ENCODE measurements at regions not wholly inside any gene's neighbourhood (a gene's known extent, or its start where the extent isn't known, plus 50 kb on each side); places are given as distances from the start of the nearest gene placed in this dataset.

- TF ChIP-seq POLR2A (IDR thresholded peaks at IDR 0.05) = no peak
- TF ChIP-seq, protein P1, sequence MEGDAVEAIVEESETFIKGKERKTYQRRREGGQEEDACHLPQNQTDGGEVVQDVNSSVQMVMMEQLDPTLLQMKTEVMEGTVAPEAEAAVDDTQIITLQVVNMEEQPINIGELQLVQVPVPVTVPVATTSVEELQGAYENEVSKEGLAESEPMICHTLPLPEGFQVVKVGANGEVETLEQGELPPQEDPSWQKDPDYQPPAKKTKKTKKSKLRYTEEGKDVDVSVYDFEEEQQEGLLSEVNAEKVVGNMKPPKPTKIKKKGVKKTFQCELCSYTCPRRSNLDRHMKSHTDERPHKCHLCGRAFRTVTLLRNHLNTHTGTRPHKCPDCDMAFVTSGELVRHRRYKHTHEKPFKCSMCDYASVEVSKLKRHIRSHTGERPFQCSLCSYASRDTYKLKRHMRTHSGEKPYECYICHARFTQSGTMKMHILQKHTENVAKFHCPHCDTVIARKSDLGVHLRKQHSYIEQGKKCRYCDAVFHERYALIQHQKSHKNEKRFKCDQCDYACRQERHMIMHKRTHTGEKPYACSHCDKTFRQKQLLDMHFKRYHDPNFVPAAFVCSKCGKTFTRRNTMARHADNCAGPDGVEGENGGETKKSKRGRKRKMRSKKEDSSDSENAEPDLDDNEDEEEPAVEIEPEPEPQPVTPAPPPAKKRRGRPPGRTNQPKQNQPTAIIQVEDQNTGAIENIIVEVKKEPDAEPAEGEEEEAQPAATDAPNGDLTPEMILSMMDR (IDR thresholded peaks at IDR 0.05) = no peak
Measured at GRCh38 chr17:79216391-79216790, 141.8 kb downstream of the ENGASE start.

DNA sequence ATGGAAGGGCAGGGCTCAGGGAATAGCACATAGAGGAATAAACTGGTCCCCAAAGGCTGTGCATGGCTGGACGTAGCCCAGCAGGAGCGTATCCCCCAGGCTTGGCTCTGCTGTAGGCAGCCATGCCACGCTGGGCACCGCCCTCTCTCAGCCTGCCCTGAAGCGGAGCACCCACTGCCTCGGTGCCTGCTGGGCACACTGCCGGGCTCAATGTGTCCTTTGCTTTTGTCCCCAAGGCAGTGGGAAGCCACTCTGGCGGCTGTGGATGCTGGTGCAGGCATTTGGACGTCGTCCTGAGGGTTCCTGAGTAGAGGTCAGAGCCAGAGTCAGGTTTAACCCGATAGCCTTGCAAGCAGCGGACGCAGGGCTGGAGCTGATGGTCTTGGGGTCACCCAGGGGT, 141.0 kb downstream of the ENGASE start:
- H3K4me3 ChIP-seq (ENCODE audit: low read depth, poor library complexity, severe bottlenecking) = no peak overlapping the region
- intact Hi-C loops (cut with DNase I; ENCODE audit: low total_unique reads) = no loop called here
- TF ChIP-seq POLR2A (IDR thresholded peaks at IDR 0.05) = no peak
- TF ChIP-seq, protein P1 (IDR thresholded peaks at IDR 0.05) = no peak
- no peak for DNase-seq (ENCODE audit: low spot score in 2 of 2)
- WGBS, 2 donors = 64 to 78% methylated on average over 3 to 13 of the region's 13 CpGs

More at GRCh38 chr17:79216391-79216790, 141.8 kb downstream of the ENGASE start:
- WGBS, 2 donors = 56 to 70% methylated on average over 5 to 6 of the region's 6 CpGs
- H3K4me3 ChIP-seq (ENCODE audit: low read depth, poor library complexity, severe bottlenecking) = no peak overlapping the region
- no peak for DNase-seq (ENCODE audit: low spot score in 2 of 2)
- intact Hi-C loops (cut with DNase I; ENCODE audit: low total_unique reads) = no loop called here

DNA sequence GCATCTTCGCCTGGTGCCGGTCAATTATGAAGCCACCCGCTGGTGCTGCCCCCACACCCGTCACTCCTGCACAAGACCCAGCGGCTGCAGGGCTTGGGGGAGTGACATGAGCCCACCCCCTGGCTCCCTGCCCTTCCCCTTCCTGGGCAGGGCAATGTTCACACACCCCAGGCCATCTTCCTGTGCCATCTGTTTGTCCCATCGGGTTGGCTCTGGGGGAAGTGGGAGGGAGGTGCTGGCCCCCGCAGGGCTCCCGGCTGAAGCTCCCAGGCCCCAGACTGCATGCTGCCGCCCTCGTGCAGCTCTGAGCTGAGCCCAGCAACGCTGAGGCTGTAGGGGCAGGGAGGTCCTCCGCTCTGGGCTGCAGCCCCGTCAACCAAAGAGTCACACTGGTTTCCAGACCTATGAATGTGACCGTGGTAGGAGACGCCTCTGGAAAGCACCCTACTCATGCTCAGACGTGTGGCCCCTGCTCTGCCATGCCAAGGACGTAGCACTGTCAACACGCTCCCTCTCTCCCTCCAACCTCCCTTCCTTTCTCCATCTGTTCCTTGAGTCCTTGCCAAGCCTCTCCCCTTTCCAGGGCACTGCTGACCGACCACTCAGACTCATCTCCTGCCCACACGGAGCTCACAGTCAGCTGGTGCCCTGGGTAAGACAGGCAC, 140.4 kb downstream of the ENGASE start:
- intact Hi-C loops (cut with DNase I; ENCODE audit: low total_unique reads) = no loop called here
- H3K4me3 ChIP-seq (ENCODE audit: low read depth, poor library complexity, severe bottlenecking) = no peak overlapping the region
- 26 to 27% methylated on average over 20 of the region's 20 CpGs for WGBS, 2 donors
- no peak for TF ChIP-seq POLR2A (IDR thresholded peaks at IDR 0.05)
- no peak for DNase-seq (ENCODE audit: low spot score in 2 of 2)

DNA sequence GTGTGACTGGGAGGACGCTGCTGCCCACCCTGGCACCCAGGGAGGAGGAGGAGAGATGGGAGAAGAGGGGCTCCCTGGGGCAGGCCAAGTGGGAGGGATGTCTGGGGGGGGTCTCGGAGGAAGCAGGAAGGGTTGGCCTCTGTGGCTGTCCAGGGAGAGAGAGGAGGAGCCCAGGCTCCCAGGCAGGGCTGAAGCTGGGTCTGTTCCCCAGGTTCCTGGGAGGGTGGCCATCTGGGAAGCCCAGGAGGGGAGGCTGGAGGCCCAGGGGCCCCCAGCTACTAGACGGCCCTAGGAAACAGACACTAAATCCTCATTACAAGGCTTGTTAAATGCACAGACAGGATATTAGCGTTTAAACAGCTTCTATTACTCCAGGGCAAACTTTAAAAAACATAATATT, 139.8 kb downstream of the ENGASE start:
- TF ChIP-seq POLR2A (IDR thresholded peaks at IDR 0.05) = no peak
- TF ChIP-seq, protein P1 (IDR thresholded peaks at IDR 0.05) = no peak
- intact Hi-C loops (cut with DNase I; ENCODE audit: low total_unique reads) = no loop called here
- DNase-seq (ENCODE audit: low spot score in 2 of 2) = no peak
- WGBS, 2 donors = 37 to 45% methylated on average over 4 of the region's 4 CpGs
- H3K4me3 ChIP-seq (ENCODE audit: low read depth, poor library complexity, severe bottlenecking) = no peak overlapping the region

DNA sequence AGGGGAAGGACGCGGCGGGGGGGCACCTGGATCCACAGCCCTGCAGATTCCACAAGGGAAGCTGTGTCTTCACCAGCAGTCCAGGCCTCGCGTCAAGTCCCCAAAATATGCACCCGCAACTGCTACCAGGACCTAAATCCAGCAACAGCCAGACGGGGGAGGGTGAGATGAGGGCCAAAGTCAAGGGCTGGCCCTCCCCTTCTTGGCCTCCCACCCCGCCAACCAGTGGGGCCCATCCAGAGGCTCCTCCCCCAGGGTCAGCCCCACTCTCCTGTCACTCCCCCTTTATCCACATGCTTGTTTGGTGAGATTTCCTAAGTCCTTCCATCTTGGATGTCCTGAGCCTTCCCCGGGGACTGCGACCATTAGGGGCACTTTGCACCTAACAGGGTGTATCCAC, 138.7 kb downstream of the ENGASE start:
- intact Hi-C loops (cut with DNase I; ENCODE audit: low total_unique reads) = no loop called here
- H3K4me3 ChIP-seq (ENCODE audit: low read depth, poor library complexity, severe bottlenecking) = no peak overlapping the region
- no peak for DNase-seq (ENCODE audit: low spot score in 2 of 2)
- TF ChIP-seq POLR2A (IDR thresholded peaks at IDR 0.05) = no peak
- TF ChIP-seq, protein P1 (IDR thresholded peaks at IDR 0.05) = no peak
- 81 to 91% methylated on average over 10 of the region's 10 CpGs for WGBS, 2 donors

GRCh38 chr17:79212149-79213087, 137.8 kb downstream of the ENGASE start:
- TF ChIP-seq, protein P1 (IDR thresholded peaks at IDR 0.05) = no peak
- intact Hi-C loops (cut with DNase I; ENCODE audit: low total_unique reads) = no loop called here
- H3K4me3 ChIP-seq (ENCODE audit: low read depth, poor library complexity, severe bottlenecking) = no peak overlapping the region
- whole genome bisulfite sequencing, 2 donors = 36 to 38% methylated on average over 15 of the region's 15 CpGs
- no peak for DNase-seq (ENCODE audit: low spot score in 2 of 2)
